GM12892 (cell line): ENCODE measurements at regions not wholly inside any gene's neighbourhood (a gene's known extent, or its start where the extent isn't known, plus 50 kb on each side); places are given as distances from the start of the nearest gene placed in this dataset.
A peak's percentile ranks its signal among the peaks of the same experiment; 100 is the strongest.

ENCODE experiments used
- DNase-seq: peaks from one replicate; pipeline ENCODE4 v3.0.0; 2011; ENCODE audit not compliant: insufficient read length
- FAIRE-seq: peaks from 2 replicates; lab custom pipeline; 2011; peaks lifted over from hg19 to GRCh38; lab: Jason Lieb, UNC
- POLR2A ChIP-seq: IDR thresholded peaks from 2 replicates; pipeline ENCODE4 v1.6.1; 2011; ENCODE audit warnings: low read depth, low read length, control low read depth
- POLR2AphosphoS5 ChIP-seq: IDR thresholded peaks from 2 replicates; pipeline ENCODE4 v1.6.1; 2011; ENCODE audit warnings: low read depth, low read length, control low read depth
- TAF1 ChIP-seq: IDR thresholded peaks from 2 replicates; pipeline ENCODE4 v1.6.1; 2011; ENCODE audit warnings: low read depth, mild to moderate bottlenecking, control low read depth, low read length, borderline replicate concordance

DNA sequence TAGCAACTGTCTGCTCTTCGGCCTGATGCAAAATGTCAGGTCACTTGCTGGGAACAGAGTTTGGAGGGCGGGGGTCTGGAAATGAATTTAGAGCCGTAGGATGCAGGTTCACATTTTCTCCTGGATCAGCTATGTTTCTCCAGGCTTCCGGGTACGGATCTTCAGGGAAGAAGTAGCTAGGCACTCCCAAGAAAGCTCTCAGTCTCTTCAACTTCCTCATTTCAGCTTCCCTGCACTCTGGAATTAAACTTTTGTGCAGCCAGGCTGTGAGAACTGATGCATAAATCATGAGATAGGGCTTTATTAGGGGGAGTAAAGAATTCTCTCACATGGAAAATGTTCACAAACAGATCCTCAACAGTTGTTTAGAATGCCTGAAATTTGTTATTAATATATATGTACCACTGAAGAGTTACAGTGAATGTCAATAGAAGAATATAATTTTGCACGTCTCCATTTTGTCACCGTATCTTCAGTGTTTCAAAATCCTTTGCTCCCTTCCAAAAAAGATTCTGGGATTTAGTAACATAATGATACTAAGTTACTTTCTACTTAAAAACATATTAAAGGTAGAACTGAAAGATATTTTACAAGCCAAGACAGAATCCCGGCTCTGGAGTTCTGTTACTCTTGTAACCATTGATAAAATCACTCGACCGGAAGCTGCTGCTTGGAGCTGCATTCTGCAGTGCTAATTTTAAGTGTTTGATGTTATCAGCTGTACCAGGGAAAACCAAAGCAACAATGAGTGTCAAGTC lies 178.5 kb upstream of the P2RY1 start:
- FAIRE-seq (no peak), DNase-seq (no peak)
- TF ChIP-seq POLR2A = no peak
- no peak for TF ChIP-seq POLR2AphosphoS5
- TF ChIP-seq TAF1 = no peak

DNA sequence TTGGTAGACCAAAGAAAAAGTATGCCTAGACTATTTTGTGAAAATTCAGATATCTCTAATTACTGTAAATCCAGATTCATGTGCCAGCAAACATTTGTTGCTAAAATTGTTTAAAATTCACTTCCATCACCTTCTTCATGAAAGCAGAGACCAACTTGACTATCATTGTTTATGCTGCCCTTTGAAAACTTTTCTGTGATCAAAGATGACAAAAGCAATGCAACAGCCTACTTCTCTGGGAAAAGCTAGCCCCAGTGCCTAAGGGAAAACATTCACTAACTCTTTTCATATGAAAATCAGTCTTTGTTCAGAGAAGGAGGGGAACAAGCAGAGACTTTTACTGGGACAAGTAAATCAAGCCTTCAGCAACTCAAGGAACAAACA lies 178.0 kb upstream of the P2RY1 start:
- DNase-seq = no peak
- TF ChIP-seq POLR2AphosphoS5 (no peak), POLR2A (no peak), TAF1 (no peak)
- FAIRE-seq = no peak

DNA sequence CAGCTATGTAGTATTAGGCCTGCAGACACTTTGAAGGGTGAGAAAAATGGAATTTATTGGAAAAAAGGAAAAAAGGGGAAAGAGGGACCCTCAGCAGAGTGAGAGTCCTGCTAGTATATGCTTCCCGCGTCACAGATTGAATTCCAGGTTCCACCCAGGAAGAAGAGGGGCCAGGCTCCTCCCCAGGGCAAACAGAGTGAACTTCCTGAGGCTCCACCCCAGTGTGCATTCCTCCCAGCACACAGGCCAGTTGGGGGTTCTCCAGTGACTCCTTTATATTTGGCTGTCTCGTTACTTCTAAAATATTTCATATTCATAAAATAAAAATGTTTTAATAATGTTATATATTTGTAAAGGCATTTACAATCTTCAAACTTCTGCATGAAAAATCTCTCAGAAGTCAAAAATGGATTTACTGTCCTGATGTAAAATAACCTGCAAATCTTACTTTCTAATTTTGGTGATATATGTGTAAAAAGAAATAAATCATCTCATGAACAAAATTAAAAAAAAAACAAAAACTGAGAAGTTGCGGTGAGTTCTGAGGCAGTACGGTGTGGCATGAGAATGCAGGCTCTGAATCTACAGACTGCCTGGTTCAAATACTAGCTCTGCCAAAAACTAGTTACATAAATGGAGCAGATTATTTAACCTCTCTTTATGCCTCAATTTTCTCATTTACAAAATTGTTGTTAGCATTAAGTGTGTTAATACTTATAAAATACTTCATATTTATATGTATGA lies 175.8 kb upstream of the P2RY1 start:
- DNase-seq (no peak), FAIRE-seq (no peak)
- TF ChIP-seq POLR2A (no peak), POLR2AphosphoS5 (no peak), TAF1 (no peak)

DNA sequence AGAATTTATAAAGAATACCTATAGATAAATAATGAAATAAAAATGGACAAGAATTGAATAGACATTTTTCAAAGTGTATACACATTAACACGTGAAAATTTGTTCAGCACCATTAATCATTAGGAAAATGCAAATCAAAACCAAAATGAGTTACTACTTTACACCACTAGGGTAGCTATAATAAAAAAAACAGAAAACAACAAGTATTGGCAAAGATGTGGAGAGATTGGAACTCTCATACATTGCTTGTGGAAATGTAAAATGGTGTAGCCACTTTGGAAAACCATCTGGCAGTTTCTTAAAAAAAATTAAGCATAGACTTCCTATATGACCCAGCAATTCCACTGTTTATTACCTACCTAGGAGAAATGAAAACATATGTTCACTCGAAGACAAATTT lies 172.8 kb upstream of the P2RY1 start:
- TF ChIP-seq POLR2AphosphoS5 (no peak), POLR2A (no peak), TAF1 (no peak)
- FAIRE-seq = no peak
- no peak for DNase-seq

DNA sequence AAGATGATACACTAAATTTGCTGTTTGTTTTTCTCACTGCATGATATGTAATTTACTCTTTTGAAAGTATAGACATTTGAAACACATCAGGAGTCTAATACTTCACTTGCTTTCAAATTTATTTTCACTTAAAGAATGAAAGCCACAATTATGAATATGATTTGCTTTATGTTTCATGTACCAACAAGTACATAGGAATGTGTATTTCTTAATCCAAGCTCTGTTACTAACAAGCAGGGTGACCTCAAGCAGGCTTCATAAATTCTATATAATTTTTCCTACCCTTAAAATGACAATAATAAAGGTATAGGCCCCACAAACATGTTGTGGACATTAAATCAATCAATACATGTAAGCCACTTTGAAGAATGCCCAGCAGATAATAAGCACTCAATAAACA lies 170.2 kb upstream of the P2RY1 start:
- TF ChIP-seq POLR2AphosphoS5 (no peak), TAF1 (no peak), POLR2A (no peak)
- FAIRE-seq = no peak
- no peak for DNase-seq

DNA sequence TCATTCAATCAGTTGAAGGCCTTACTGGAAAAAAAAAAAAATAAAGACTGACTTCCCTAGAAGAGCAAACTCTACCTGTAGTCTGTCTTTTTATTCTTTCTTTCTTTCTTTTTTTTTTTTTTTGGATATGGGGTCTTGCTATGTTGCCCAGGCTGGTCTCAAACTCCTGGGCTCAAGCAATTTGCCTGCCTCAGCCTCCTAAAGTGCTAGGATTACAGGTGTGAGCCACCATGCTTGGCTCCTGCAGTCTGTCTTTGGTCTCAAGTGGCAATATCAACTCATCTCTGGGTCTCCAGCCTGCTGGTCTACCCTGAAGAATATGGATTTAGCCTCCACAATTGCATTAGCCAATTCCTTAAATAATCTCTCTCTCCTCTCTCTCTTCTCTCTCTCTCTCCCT lies 167.7 kb upstream of the P2RY1 start:
- no peak for DNase-seq
- no peak for TF ChIP-seq POLR2AphosphoS5
- FAIRE-seq = no peak

DNA sequence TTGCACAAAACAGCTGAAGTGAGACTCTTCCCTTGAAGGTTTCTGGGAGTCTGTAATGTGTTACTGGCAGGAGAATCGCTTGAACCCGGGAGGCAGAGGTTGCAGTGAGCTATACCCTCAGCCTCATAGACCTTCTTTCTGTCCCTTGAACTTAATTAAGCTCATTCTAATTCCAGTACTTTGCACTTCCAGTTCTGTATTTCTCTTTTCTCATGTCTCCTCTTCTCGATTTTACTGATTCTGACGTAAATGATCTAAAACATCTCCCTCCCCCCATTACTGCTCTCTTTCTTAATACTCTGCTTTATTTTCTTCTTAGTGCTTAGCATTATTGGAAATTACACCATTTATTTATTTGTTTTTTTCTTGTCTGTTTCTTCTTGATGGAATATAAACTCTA lies 165.4 kb upstream of the P2RY1 start:
- FAIRE-seq (peak; percentile 30), DNase-seq (no peak)
- TF ChIP-seq TAF1 (no peak), POLR2A (no peak), POLR2AphosphoS5 (no peak)

DNA sequence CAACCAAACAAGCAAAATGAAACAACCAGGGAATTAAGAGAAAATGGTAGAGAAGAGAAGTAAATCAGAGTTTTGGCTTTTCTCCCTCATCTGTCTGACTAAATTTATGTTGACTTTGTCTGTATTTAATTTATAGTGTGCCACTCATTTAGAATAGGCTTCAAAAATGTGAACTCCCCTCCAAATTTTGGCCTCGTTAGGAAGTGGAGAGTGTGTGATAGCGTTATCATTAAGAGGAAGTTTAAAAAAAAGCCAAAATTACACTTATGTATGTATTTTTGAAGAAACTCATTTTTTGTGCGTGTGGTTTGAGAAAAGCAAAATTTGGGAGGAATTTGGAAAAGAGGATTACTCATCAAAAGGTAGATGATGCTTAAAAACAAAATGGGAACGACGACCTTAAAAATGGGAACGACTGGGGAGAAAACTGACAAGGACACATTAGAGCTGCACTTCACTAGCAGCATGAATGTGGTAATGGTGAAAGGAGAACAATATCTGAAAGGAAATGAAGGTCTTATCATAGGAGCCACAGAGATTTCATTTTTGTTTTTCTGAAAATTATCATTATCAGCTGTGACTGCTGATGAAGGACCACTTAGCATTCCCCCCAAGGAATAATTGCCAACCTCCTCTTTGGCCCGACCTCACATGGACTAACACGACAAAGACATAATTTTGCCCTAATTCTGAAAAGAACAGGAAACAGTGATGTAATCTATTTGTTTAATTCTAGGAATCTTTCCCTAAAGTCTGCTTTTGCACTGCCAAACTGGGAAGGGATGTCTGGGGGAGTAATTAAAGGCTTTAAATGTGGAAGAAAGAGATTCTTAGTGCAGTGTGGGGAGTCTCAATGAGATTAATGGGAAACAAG lies 163.2 kb upstream of the P2RY1 start:
- TF ChIP-seq TAF1 (no peak), POLR2AphosphoS5 (no peak), POLR2A (no peak)
- DNase-seq (no peak), FAIRE-seq (no peak)

DNA sequence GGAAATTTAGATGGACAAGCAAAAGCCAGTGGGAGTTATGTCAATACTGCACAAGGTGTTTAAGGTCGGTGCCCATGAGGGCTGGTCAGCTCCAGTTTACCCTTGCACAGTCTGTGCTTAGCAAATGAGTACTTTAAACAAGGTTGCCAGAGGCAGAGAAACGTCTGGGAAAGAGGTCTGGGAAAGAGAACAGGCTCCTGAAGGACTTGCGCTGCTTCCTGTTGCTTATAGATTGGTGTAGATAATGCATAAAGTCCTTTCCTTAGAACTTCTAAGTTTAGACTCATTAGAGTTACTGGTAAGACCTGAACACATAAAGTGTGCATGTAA lies 162.6 kb upstream of the P2RY1 start:
- no peak for FAIRE-seq
- no peak for DNase-seq
- TF ChIP-seq POLR2A = no peak
- no peak for TF ChIP-seq TAF1

DNA sequence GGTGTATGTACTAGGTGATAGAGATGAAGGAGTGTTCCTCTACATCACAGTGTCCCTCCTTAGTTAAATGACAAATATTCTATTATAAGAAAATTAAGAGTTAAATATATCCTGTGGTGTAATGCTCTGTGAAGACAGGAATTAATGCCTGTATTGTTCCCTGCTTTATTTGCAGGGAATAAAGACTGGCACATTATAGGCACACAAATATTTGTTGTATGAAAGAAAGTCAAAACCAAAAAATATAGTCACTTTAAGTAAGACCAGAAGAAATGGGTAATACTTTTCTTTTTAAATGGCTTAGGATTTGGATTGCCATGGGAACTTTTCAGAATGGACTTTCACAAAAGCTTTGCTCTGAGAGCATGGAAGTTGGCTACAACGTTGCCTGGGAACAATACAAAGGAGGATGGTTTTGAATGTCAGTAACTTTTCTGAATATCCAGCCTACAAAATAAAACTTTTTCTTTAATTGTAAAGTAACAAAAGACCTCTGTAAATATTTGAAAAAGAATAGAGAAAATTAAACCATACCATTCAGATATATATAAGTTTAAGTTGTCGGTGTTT lies 158.0 kb upstream of the P2RY1 start:
- TF ChIP-seq TAF1 (no peak), POLR2AphosphoS5 (no peak), POLR2A (no peak)
- FAIRE-seq (no peak), DNase-seq (no peak)

DNA sequence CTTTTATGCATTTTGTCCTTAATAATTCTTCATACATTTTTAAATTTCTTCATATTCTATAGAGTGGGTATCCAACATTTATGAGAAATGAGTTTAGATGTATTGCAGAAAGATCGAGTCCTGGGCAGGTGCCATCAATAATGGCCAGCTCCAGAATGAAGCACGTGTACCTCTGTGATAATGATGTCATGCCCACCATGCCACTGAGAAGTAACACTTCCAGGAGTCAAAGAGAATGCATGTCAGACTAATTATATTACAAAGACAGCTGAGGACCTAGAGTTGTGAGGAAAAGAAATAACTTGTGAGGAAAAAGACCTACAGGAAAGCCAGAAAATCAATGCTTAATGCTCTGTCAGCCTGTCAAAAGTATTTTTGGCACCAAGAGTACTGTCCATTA lies 157.4 kb upstream of the P2RY1 start:
- FAIRE-seq = no peak
- TF ChIP-seq TAF1 (no peak), POLR2AphosphoS5 (no peak), POLR2A (no peak)

DNA sequence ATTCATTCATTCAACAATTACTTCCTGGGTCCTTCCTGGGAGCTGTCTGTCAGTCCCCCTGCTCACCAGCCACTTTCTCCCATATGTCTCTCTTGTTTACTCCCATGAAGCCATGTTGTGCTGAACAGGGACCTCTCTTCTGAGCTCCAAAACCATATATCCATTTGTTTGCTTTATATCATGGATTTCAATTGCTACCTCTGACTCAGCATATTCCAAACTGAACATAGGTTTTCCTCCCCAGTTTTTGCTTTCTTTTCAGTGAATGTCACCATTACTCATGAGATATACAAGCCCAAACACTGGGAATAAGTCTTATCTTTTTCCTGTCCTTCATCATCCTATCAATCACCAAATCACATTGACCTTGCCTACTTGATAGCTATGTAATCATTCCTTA lies 152.5 kb upstream of the P2RY1 start:
- no peak for TF ChIP-seq TAF1
- TF ChIP-seq POLR2A = no peak
- TF ChIP-seq POLR2AphosphoS5 = no peak
- DNase-seq = no peak
- FAIRE-seq = no peak

More for the DNA sequence above, 157.4 kb upstream of the P2RY1 start:
- DNase-seq = no peak
